Stomach (tissue), 8 donors: ENCODE measurements at regions not wholly inside any gene's neighbourhood (a gene's known extent, or its start where the extent isn't known, plus 50 kb on each side); places are given as distances from the start of the nearest gene placed in this dataset.
A peak's percentile ranks its signal among the peaks of the same experiment; 100 is the strongest.

Source experiments
- DNase-seq, 2 donors: peaks; one replicate each; pipeline versions ENCODE4 v3.0.0 to v3.0.0-alpha.2; 2013 to 2019
- H3K27ac ChIP-seq, 5 donors: fragments of 200-600 bp in 4 of 5; sonication (generic) in 4 of 5; one replicate each; pipeline ENCODE4 v1.5.1; 2013 to 2019; ENCODE audit warnings: mild to moderate bottlenecking in 1 of 5, moderate library complexity in 1 of 5
- H3K27me3 ChIP-seq, 3 donors: fragments of 200-600 bp; sonication (generic); one replicate each; pipeline ENCODE4 v1.5.1; 2017 to 2019; ENCODE audit warnings: mixed run types in 1 of 3
- H3K36me3 ChIP-seq, 4 donors: fragments of 200-600 bp; sonication (generic); 1 replicate in 3 of 4; 2 replicates in 1 of 4; pipeline ENCODE4 v1.5.1; 2016 to 2019
- H3K4me1 ChIP-seq, 4 donors: fragments of 200-600 bp; sonication (generic); one replicate each; pipeline ENCODE4 v1.5.1; 2016 to 2019
- H3K4me3 ChIP-seq, 4 donors: fragments of 200-600 bp; sonication (generic) in 3 of 4; one replicate each; pipeline ENCODE4 v1.5.1; 2016 to 2019; ENCODE audit warnings: mild to moderate bottlenecking in 1 of 4
- H3K9me3 ChIP-seq, 4 donors: fragments of 200-600 bp; sonication (generic); one replicate each; pipeline ENCODE4 v1.5.1; 2016 to 2019
- CTCF ChIP-seq, 7 experiments: fragments of 450-650 bp in 4 of 7; fragments of 200-600 bp in 3 of 7; sonication (generic) in 3 of 7; IDR thresholded peaks; one replicate each; pipeline ENCODE4 v1.5.1; 2016 to 2019; ENCODE audit warnings: antibody characterized with exemption in 7 of 7, control low read depth in 2 of 7, mild to moderate bottlenecking in 1 of 7
- EP300 ChIP-seq: sonication (generic); formaldehyde crosslinking; IDR thresholded peaks from one replicate; pipeline ENCODE4 v1.6.1; 2017; ENCODE audit warnings: antibody characterized with exemption
- POLR2A ChIP-seq, 4 donors: fragments of 450-650 bp; IDR thresholded peaks; one replicate each; pipeline ENCODE4 v1.6.1; 2016; ENCODE audit warnings: antibody characterized with exemption in 4 of 4, control low read depth in 2 of 4, mild to moderate bottlenecking in 1 of 4, moderate library complexity in 1 of 4
- POLR2AphosphoS5 ChIP-seq, 3 donors: sonication (generic); formaldehyde crosslinking; IDR thresholded peaks; one replicate each; pipeline ENCODE4 v1.6.1; 2016; ENCODE audit warnings: antibody characterized with exemption in 3 of 3
- WGBS, 5 donors: extraction: QIAGEN DNeasy Blood & Tissue Kit in 3 of 5; methylation state at CpG; one replicate each; pipeline versions ENCODE4 v1.1.5 to v1.1.7; 2013 to 2018; 5-methylcytosine and 5-hydroxymethylcytosine counted together
- intact Hi-C: fragments of 100-400 bp; cut with DNase I; formaldehyde crosslinking; loops from one replicate; pipeline ENCODE4 v1.15.1; 2023; ENCODE audit warnings: low total_unique reads
- donor health status: healthy with polysubstance abuse.
- donor health status: Bipolar disorder and iron deficiency.
- donor health status: healthy.

- no peaks in the 10 kb centered on the region for H3K4me1 ChIP-seq
- no peaks in the 10 kb centered on the region for H3K36me3 ChIP-seq
- intact Hi-C loops = no loop called here
- TF ChIP-seq POLR2A (IDR thresholded peaks at IDR 0.05) = no peak
- peak in 4 of 7 experiments; percentile 40 to 66 (median 47) for TF ChIP-seq CTCF (IDR thresholded peaks at IDR 0.05)
- H3K27me3 ChIP-seq = no peaks in the 10 kb centered on the region
- no peak overlapping the region for H3K4me3 ChIP-seq
- no peaks in the 10 kb centered on the region for H3K9me3 ChIP-seq
- H3K27ac ChIP-seq = no peak overlapping the region
- DNase-seq = peak; percentile 66 to 79
- WGBS, 5 donors = 46 to 49% (median 47%) methylated on average over 10 of the region's 10 CpGs
These were observed 388.4 kb upstream of the SPOCK3 start for GRCh38 chr4:167622481-167623240.

- intact Hi-C loops = no loop called here
- WGBS, 5 donors = 67 to 76% (median 71%) methylated on average over 3 of the region's 3 CpGs
- Histone ChIP-seq H3K4me3 (no peak overlapping the region), H3K27me3 (no peaks in the 10 kb centered on the region), H3K36me3 (no peaks in the 10 kb centered on the region), H3K27ac (no peak overlapping the region), H3K9me3 (no peaks in the 10 kb centered on the region), H3K4me1 (no peaks in the 10 kb centered on the region)
- DNase-seq = no peak
- TF ChIP-seq POLR2AphosphoS5 (IDR thresholded peaks at IDR 0.05) (no peak), POLR2A (IDR thresholded peaks at IDR 0.05) (no peak), EP300 (no peak), CTCF (IDR thresholded peaks at IDR 0.05) (no peak)
These were observed 388.9 kb upstream of the SPOCK3 start for GRCh38 chr4:167623241-167623572.

- Histone ChIP-seq H3K27me3 (no peaks in the 10 kb centered on the region), H3K36me3 (no peaks in the 10 kb centered on the region), H3K4me3 (no peak overlapping the region), H3K4me1 (no peaks in the 10 kb centered on the region), H3K27ac (no peak overlapping the region), H3K9me3 (no peaks in the 10 kb centered on the region)
- DNase-seq = no peak
- no peak for TF ChIP-seq POLR2A (IDR thresholded peaks at IDR 0.05)
- TF ChIP-seq CTCF (IDR thresholded peaks at IDR 0.05) = no peak
- no peak for TF ChIP-seq EP300
- no peak for TF ChIP-seq POLR2AphosphoS5 (IDR thresholded peaks at IDR 0.05)
- WGBS, 5 donors = 79 to 93% (median 82%) methylated on average over 2 of the region's 2 CpGs
- intact Hi-C loops = no loop called here
These were observed 395.0 kb upstream of the SPOCK3 start for GRCh38 chr4:167629272-167629671.

GRCh38 chr4:167642250-167642649 lies 408.0 kb upstream of the SPOCK3 start:
- 54 to 61% (median 59%) methylated on average over 2 of the region's 2 CpGs for WGBS, 5 donors
- TF ChIP-seq EP300 (no peak), POLR2A (IDR thresholded peaks at IDR 0.05) (no peak), CTCF (IDR thresholded peaks at IDR 0.05) (no peak), POLR2AphosphoS5 (IDR thresholded peaks at IDR 0.05) (no peak)
- Histone ChIP-seq H3K9me3 (no peaks in the 10 kb centered on the region), H3K4me1 (no peaks in the 10 kb centered on the region), H3K27me3 (no peaks in the 10 kb centered on the region), H3K36me3 (no peaks in the 10 kb centered on the region), H3K4me3 (no peak overlapping the region), H3K27ac (no peak overlapping the region)
- DNase-seq = no peak
- intact Hi-C loops = no loop called here
